Panc1 (cell line): ENCODE measurements at regions not wholly inside any gene's neighbourhood (a gene's known extent, or its start where the extent isn't known, plus 50 kb on each side); places are given as distances from the start of the nearest gene placed in this dataset.

Source experiments
- ATAC-seq: fragments of 200-7000 bp; cut with Tn5 transposase; 2 replicates; pipeline ENCODE4 v1.9.1; 2020; ENCODE audit warnings: mild to moderate bottlenecking, moderate library complexity
- BruUV-seq: library from RNA; stranded (reverse); fragments of 400-500 nt; replicated peaks from 2 replicates; lab custom pipeline; 2021; lab: Mats Ljungman, UMichigan
- CTCF ChIA-PET: fragments of 300-600 bp; sonication (Branson Sonifier 250); formaldehyde crosslinking; loops from one replicate; lab custom pipeline; 2022; ENCODE audit warnings: antibody characterized with exemption; lab: Charles Lee
- POLR2A ChIA-PET: fragments of 300-600 bp; sonication (Branson Sonifier 250); formaldehyde crosslinking; loops from one replicate; lab custom pipeline; 2022; ENCODE audit warnings: antibody characterized with exemption; lab: Charles Lee
- DNase-seq: peaks from one replicate; pipeline ENCODE4 v3.0.0-alpha.2; 2010; ENCODE audit warnings: low read depth, low spot score
- H3K27ac ChIP-seq: 2 replicates; pipeline ENCODE4 v1.5.1; 2011; ENCODE audit warnings: mild to moderate bottlenecking, low read length, inconsistent platforms
- H3K27me3 ChIP-seq: fragments of 200-500 bp; sonication (Bioruptor generic); 2 replicates; pipeline ENCODE4 v1.6.0; 2014; ENCODE audit warnings: low read length, inconsistent platforms; ENCODE audit not compliant: control insufficient read depth, insufficient read depth
- H3K36me3 ChIP-seq: fragments of 200-500 bp; sonication (Bioruptor generic); 2 replicates; pipeline ENCODE4 v1.5.1; 2014; ENCODE audit warnings: inconsistent platforms, mild to moderate bottlenecking, low read length, moderate library complexity; ENCODE audit not compliant: control insufficient read depth, insufficient read depth
- H3K4me1 ChIP-seq: 2 replicates; pipeline ENCODE4 v1.5.1; 2011; ENCODE audit warnings: inconsistent platforms, mild to moderate bottlenecking, low read length, moderate library complexity; ENCODE audit not compliant: control insufficient read depth, insufficient read depth
- H3K4me3 ChIP-seq, 2 experiments: 2 replicates each; pipeline ENCODE4 v1.5.1; 2011 to 2012; ENCODE audit warnings: low read depth in 2 of 2, low read length in 2 of 2, mild to moderate bottlenecking in 2 of 2, inconsistent platforms in 1 of 2, moderate library complexity in 1 of 2
- H3K9me3 ChIP-seq: fragments of 200-500 bp; sonication (Bioruptor generic); 2 replicates; pipeline ENCODE4 v1.5.1; 2014; ENCODE audit warnings: low read depth, mild to moderate bottlenecking, inconsistent platforms, low read length, moderate library complexity; ENCODE audit not compliant: control insufficient read depth, insufficient read depth
- CTCF ChIP-seq: fragments of 450-650 bp; IDR thresholded peaks from 2 replicates; pipeline ENCODE4 v1.5.1; 2017; ENCODE audit warnings: mild to moderate bottlenecking
- POLR2AphosphoS5 ChIP-seq: IDR thresholded peaks from 2 replicates; pipeline ENCODE4 v1.6.1; 2012; ENCODE audit warnings: mild to moderate bottlenecking, low read depth, low read length, moderate library complexity
- REST ChIP-seq, 2 experiments: IDR thresholded peaks; 2 replicates each; pipeline ENCODE4 v1.6.1; 2011 to 2012; ENCODE audit warnings: low read depth in 2 of 2, control low read depth in 1 of 2, low read length in 1 of 2, mild to moderate bottlenecking in 1 of 2, moderate library complexity in 1 of 2; ENCODE audit not compliant: insufficient read depth in 1 of 2
- SIN3A ChIP-seq: IDR thresholded peaks from 2 replicates; pipeline ENCODE4 v1.6.1; 2012; ENCODE audit warnings: low read depth, mild to moderate bottlenecking, low read length, moderate library complexity, borderline replicate concordance; ENCODE audit not compliant: insufficient read depth
- TCF7L2 ChIP-seq: IDR thresholded peaks from 2 replicates; pipeline ENCODE4 v1.6.1; 2011; ENCODE audit warnings: mild to moderate bottlenecking, low read depth, low read length, inconsistent platforms
- in situ Hi-C: cut with HindIII; loops from 2 replicates; pipeline ENCODE4 v1.10.0; 2016; ENCODE audit warnings: low sequenced_read_pairs, low pct_unique_long_range_greater_than_20kb
- intact Hi-C: fragments of 100-400 bp; cut with micrococcal nuclease; formaldehyde crosslinking; loops from one replicate; pipeline ENCODE4 v1.10.0; 2022; ENCODE audit not compliant: unreplicated experiment

- ChIA-PET POLR2A (interaction anchor here (0.6 kb wide), 1 partner anchor 926 kb away, joined by 3 read pairs; no protein-coding TSS in a partner anchor), CTCF (no interaction called here)
- Histone ChIP-seq H3K27ac (no peak overlapping the region), H3K4me3 (no peak overlapping the region), H3K36me3 (no peaks in the 10 kb centered on the region), H3K9me3 (no peaks in the 10 kb centered on the region), H3K4me1 (no peaks in the 10 kb centered on the region), H3K27me3 (no peaks in the 10 kb centered on the region)
- TF ChIP-seq POLR2AphosphoS5 (no peak), SIN3A (no peak), CTCF (no peak), TCF7L2 (no peak), REST (IDR thresholded peaks at IDR 0.05; ENCODE audit: insufficient read depth in 1 of 2, low read depth in 2 of 2, low read length in 1 of 2) (no peak)
- ATAC-seq (no peak), DNase-seq (no peak)
- in situ Hi-C loops (no loop called here), intact Hi-C loops (no loop called here)
- no TSS peak for BruUV-seq
Observed at GRCh38 chr22:33219648-33220384, 161.6 kb upstream of the SYN3 start.

GRCh38 chr22:33213383-33214075, 155.3 kb upstream of the SYN3 start:
- in situ Hi-C loops = no loop called here
- no peak for ATAC-seq

More at GRCh38 chr22:33213383-33214075, 155.3 kb upstream of the SYN3 start:
- DNase-seq = no peak
- no TSS peak for BruUV-seq
- intact Hi-C loops = no loop called here
- Histone ChIP-seq H3K27me3 (no peaks in the 10 kb centered on the region), H3K4me3 (no peak overlapping the region), H3K36me3 (no peaks in the 10 kb centered on the region), H3K4me1 (no peaks in the 10 kb centered on the region), H3K9me3 (no peaks in the 10 kb centered on the region), H3K27ac (no peak overlapping the region)
- POLR2A ChIA-PET = no interaction called here
- TF ChIP-seq POLR2AphosphoS5 (no peak), CTCF (no peak), TCF7L2 (no peak), SIN3A (no peak), REST (IDR thresholded peaks at IDR 0.05; ENCODE audit: insufficient read depth in 1 of 2, low read depth in 2 of 2, low read length in 1 of 2) (no peak)
- CTCF ChIA-PET = interaction anchor here (0.7 kb wide), 1 partner anchor 10 kb away, joined by 4 read pairs; no protein-coding TSS in a partner anchor
